ENCODE measurements at regions not wholly inside any gene's neighbourhood (a gene's known extent, or its start where the extent isn't known, plus 50 kb on each side); places are given as distances from the start of the nearest gene placed in this dataset.

- H3K27ac ChIP-seq (ENCODE audit: low read depth, low read length): no peak overlapping the region
- H2BK5ac ChIP-seq (ENCODE audit: low read depth, low read length): no peak overlapping the region
- no peaks in the 10 kb centered on the region for H3K9me3 ChIP-seq (ENCODE audit: insufficient read depth in 2 of 2, low read depth in 1 of 2, low read length in 1 of 2)
- no peaks in the 10 kb centered on the region for H3K27me3 ChIP-seq (replicated peaks in 1 of 4; ENCODE audit: control insufficient read depth in 3 of 4, extremely low read depth in 1 of 4, insufficient read depth in 3 of 4, low read length in 3 of 4)
- ChIA-PET CTCF (ENCODE audit: partially characterized antibody) (interaction anchor here (0.6 to 1.7 kb wide), 4 partner anchors 9 to 326 kb away, joined by 3 to 4 read pairs (median 3); no protein-coding TSS in a partner anchor), POLR2A (ENCODE audit: partially characterized antibody) (no interaction called here)
- WGBS, 2 experiments (ENCODE audit: extremely low coverage in 1 of 2, insufficient coverage in 1 of 2, insufficient read length in 1 of 2, insufficient replicate concordance in 2 of 2, low coverage in 1 of 2, low lambda C conversion rate in 2 of 2, missing lambda C conversion rate in 1 of 2): 68% methylated on average over 2 of the region's 2 CpGs; no CpG with 5 or more reads in 1 of the 2 experiments
- no peak overlapping the region for H3K4ac ChIP-seq (replicated peaks; ENCODE audit: insufficient read length, low read depth, low read length)
- H3K18ac ChIP-seq (ENCODE audit: extremely low read depth, low read length): no peak overlapping the region; the same call in 1 of the 2 replicates
- H3K14ac ChIP-seq (ENCODE audit: insufficient read length): no peak overlapping the region
- no peak overlapping the region for H3K4me3 ChIP-seq (ENCODE audit: extremely low read depth in 1 of 4, insufficient read depth in 2 of 4, low read depth in 3 of 4, low read length in 4 of 4)
- no peaks in the 10 kb centered on the region for H3K79me1 ChIP-seq (ENCODE audit: low read depth, low read length)
- FAIRE-seq (peak; percentile 45), DNase-seq (ENCODE audit: low read depth in 1 of 2, low spot score in 2 of 2) (no peak)
- no peak overlapping the region for H3K23ac ChIP-seq (ENCODE audit: insufficient read length)
- no peak overlapping the region for H2BK12ac ChIP-seq (ENCODE audit: low read depth, low read length)
- H4K91ac ChIP-seq (replicated peaks; ENCODE audit: insufficient read length, low read length): no peak overlapping the region
- H4K5ac ChIP-seq (ENCODE audit: insufficient read length, low read depth, low read length): no peak overlapping the region
- H2BK15ac ChIP-seq (ENCODE audit: low read length): no peak overlapping the region
- H3K56ac ChIP-seq (replicated peaks; ENCODE audit: insufficient read length, low read depth, low read length): no peak overlapping the region
- no peak overlapping the region for H2AFZ ChIP-seq (ENCODE audit: low read length)
- H2AK5ac ChIP-seq (ENCODE audit: low read depth, low read length): no peak overlapping the region
- H3K9ac ChIP-seq (replicated peaks in 1 of 4; ENCODE audit: extremely low read depth in 1 of 4, low read depth in 3 of 4, low read length in 3 of 4): no peak overlapping the region
- H3K79me2 ChIP-seq (ENCODE audit: control insufficient read depth in 1 of 2, insufficient read depth in 2 of 2, low read length in 2 of 2): no peaks in the 10 kb centered on the region
- H3K23me2 ChIP-seq (ENCODE audit: low read depth, low read length): no peaks in the 10 kb centered on the region
- no peak overlapping the region for H2BK20ac ChIP-seq (ENCODE audit: low read length)
- no peak overlapping the region for H2BK120ac ChIP-seq (replicated peaks; ENCODE audit: low read depth, low read length)
- H3K36me3 ChIP-seq (ENCODE audit: control insufficient read depth in 2 of 4, insufficient read depth in 4 of 4, low read length in 3 of 4): no peaks in the 10 kb centered on the region
- no peak overlapping the region; the same call in 1 of the 2 replicates for H4K8ac ChIP-seq (ENCODE audit: extremely low read depth, insufficient read depth, low read length)
- peaks cover 0 to 5% (median 3%) of the 10 kb centered on the region in 4 experiments; a peak in 3 of 7 replicates for H3K4me1 ChIP-seq (replicated peaks in 1 of 4; ENCODE audit: control insufficient read depth in 3 of 4, insufficient read depth in 4 of 4, low read length in 3 of 4)
- peak overlapping the region in 1 of 2 experiments; percentile 6; a peak in 1 of 4 replicates for H3K4me2 ChIP-seq (ENCODE audit: insufficient read depth in 1 of 2, low read depth in 2 of 2, low read length in 2 of 2)
- no peaks in the 10 kb centered on the region for H4K20me1 ChIP-seq (replicated peaks in 1 of 2; ENCODE audit: control insufficient read depth in 1 of 2, insufficient read depth in 2 of 2, low read length in 2 of 2)
- TF ChIP-seq ASH2L (IDR thresholded peaks at IDR 0.05; ENCODE audit: low read length) (no peak), SRF (IDR thresholded peaks at IDR 0.05; ENCODE audit: low read depth, low read length) (no peak), TEAD4 (IDR thresholded peaks at IDR 0.05; ENCODE audit: low read depth, low read length) (no peak), SP1 (IDR thresholded peaks at IDR 0.05; ENCODE audit: low read depth, low read length) (no peak), CTBP2 (IDR thresholded peaks at IDR 0.05; ENCODE audit: borderline replicate concordance, insufficient read depth, insufficient read length, low read length) (no peak), SAP30 (IDR thresholded peaks at IDR 0.05; ENCODE audit: insufficient read depth, insufficient replicate concordance, low read length) (no peak), POU5F1 (IDR thresholded peaks at IDR 0.05; ENCODE audit: low read depth, low read length) (no peak), HDAC6 (IDR thresholded peaks at IDR 0.05; ENCODE audit: low read depth, low read length) (no peak), E2F6 (IDR thresholded peaks at IDR 0.05) (no peak), JUN (IDR thresholded peaks at IDR 0.05; ENCODE audit: low read depth, low read length) (no peak), ATF3 (IDR thresholded peaks at IDR 0.05; ENCODE audit: insufficient read depth, low read depth, low read length) (no peak), TAF1 (IDR thresholded peaks at IDR 0.05; ENCODE audit: low read depth, low read length) (no peak), USF2 (IDR thresholded peaks at IDR 0.05; ENCODE audit: low read length) (no peak)
Measured at GRCh38 chr7:68058014-68058413, 1061.4 kb downstream of the TYW1 start.

All from H1 (cell line).